Stimulated activated CD4-positive, alpha-beta T cell treated with anti-CD3 and anti-CD28 coated beads, Interleukin-1b, Interleukin-23, amount 100 ng/mL, for 1 hour (primary cell): ENCODE measurements at regions not wholly inside any gene's neighbourhood (a gene's known extent, or its start where the extent isn't known, plus 50 kb on each side); places are given as distances from the start of the nearest gene placed in this dataset.

Source experiments
- DNase-seq, 2 donors: peaks; one replicate each; pipeline ENCODE4 v3.0.0-alpha.2; 2020; ENCODE audit warnings: low read depth in 2 of 2

DNA sequence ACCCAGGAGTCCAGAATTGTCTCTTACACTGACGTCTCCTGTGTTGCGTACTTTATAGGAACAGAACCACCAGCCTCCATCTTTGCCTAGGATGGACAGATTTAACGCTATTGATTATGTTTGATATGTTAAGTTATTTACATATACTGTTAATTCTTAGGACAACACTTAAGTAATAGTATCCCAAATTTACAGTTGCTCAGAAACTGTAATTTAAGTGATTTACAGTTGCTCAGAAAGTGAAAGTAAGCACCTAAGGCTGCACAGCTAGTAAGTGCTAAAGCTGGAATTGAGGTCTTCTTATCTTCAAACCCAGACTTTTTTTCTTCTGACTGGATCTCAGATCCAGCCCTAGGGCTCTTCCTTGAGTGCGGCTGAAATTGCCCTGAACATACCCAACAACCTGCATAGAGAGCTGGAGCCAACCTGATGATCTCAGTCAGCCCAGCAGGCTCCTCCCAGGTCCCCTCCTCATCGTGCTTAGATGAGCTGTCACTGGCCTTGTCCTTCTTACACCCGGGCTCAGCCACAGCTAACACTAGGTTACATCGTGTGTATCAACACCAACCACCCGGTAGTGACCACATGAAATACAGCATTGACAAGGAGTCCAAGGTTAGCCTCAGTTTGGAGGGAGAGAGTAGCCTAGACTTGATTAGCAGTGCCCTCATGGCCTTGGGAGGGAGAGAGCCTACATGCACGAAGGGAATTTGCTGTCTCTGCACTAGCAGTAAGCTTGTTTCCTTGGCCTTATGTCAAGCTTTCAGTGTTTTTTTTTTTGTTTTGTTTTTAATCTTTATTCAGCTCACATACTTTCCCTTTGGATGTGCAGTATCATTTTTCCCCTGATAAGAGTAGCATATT lies 111.1 kb upstream of the ARHGAP5 start:
- no peak for DNase-seq

DNA sequence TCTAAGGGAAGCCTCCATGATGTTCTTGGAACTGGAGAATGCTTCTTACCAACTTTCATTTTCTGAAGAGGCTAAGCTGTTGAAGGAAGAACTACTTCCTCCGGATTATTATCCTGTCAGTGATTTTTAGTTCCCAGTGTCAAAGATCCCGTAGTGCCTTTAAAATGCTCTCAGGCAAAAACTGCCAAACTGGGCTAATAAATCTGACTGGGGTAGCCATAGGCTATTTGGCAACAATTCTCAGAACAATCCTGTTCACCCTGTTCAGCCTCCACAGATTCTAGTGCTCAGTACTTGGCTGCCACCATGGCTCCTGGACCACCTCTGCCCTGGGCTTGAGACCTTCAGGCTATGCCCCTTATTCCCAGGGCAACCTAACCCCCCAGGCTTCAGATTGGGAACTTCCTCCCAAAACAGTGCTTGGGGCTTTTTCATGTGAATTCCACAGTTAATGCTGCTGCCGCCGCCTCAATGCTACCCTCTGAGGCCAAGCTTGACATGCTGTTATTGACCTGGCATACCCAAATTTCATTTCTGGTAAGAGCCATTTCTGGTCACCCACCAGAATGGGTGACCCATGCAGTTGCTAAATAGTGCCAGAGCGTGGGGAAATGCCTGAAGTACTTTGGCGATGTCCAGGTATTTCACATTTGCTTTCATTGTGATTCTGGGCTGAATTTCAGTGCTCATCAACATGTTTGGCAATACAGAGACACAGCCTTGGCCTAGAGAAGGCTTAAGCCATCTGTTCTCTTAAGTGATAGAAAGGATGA lies 110.0 kb upstream of the ARHGAP5 start:
- no peak for DNase-seq

GRCh38 chr14:31967669-31967975 lies 109.5 kb upstream of the ARHGAP5 start:
- no peak for DNase-seq

DNA sequence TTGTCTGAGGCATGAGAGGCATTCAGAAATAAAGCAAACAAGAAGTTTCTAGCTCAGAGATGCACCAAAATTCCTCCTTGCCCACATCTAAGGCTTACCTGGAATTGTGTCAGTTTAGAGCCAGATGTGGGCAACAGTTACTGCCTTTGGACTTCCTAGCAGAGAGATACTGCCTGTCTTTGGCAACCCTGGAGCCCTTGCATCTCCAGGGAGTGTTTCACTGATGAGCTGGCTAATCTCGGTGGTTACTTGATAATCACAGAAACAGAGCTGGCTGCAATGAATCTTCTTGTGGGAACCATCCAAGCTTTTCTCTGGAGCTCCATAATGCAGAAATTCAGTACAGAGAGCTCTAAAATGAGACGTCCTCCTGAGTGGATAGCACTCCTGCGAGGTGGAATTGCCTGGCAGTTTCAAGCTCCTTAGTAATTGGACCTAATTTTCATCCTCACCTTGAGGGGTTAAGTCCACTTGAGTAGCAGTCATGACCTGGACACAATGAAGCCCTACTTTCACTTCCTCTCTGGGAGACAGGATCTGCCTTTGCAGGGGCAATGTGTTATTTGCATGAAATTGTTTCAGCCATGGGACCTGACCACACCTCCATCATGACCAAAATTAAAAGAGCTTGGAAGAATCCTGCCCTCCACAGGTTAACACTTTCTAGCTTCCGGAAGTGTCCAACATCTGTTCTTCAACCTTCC lies 108.8 kb upstream of the ARHGAP5 start:
- DNase-seq: no peak

- no peak for DNase-seq
Observed at GRCh38 chr14:31968956-31969698, 108.0 kb upstream of the ARHGAP5 start.

- DNase-seq: no peak
Observed at GRCh38 chr14:31969699-31970240, 107.3 kb upstream of the ARHGAP5 start.

DNA sequence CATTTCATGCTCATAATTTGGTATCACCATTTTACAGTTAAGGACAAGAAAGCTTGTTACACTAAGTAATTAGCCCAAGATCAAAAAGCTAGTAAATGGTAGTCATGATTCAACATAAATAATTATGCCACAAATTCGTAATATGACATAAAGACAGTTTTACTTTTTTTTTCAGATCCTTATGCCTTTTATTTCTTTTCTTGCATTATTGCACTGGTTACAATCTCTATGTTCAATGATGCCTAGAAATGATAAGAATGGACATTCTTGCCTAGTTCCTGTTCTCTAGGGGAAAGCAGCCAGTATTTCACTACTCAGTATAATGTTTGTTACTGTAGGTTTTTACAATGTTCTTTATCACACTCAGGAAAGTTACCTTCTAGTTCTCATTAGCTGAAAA lies 106.4 kb upstream of the ARHGAP5 start:
- no peak for DNase-seq

GRCh38 chr14:31971612-31972011 lies 105.5 kb upstream of the ARHGAP5 start:
- DNase-seq: no peak

DNA sequence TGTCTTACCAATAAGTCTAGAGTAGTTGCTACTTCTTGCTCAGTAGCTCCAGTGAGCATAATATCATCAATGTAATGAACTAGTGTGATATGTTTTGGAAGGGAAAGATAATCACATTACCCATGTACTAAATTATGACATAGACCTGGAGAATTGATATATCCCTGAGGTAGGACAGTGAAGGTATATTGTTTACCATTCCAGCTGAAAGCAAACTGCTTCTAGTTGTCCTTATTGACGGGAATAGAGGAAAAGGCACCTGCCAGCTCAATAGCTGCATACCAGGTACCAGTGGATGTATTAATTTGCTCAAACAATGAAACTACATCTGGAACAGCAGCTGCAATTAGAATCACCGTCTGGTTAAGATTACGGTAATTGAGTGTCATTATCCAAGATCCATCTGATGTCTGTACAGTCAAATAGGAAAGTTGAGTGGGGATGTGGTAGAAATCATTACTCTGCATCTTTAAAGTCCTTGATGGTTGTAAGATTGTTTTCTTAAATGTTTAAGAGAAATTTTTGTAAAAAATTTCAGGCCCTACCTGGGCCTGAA lies 100.0 kb upstream of the ARHGAP5 start:
- DNase-seq: no peak

GRCh38 chr14:31978423-31978822 lies 98.7 kb upstream of the ARHGAP5 start:
- DNase-seq: no peak

GRCh38 chr14:31982642-31983041 lies 94.5 kb upstream of the ARHGAP5 start:
- DNase-seq: no peak

- DNase-seq: no peak
Observed at GRCh38 chr14:31986405-31986804, 90.7 kb upstream of the ARHGAP5 start.

DNA sequence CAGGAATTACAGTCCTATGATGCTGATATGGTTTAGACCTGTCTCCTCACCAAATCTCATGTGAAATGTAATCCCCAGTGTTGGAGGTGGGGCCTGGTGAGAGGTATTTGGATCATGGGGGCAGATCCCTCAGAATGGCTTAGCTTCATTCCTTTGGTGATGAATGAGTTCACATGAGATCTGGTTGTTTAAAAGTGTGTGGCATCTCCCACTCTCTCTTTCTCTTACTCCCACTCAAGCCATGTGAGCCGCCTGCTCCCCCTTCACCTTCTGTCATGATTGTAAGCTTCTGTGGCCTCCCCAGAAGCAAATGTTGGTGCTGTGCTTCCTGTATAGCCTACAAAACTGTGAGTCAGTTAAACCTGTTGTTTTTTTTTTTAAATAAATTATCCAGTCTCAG lies 89.4 kb upstream of the ARHGAP5 start:
- no peak for DNase-seq

GRCh38 chr14:31988244-31988643 lies 88.9 kb upstream of the ARHGAP5 start:
- DNase-seq: no peak

DNA sequence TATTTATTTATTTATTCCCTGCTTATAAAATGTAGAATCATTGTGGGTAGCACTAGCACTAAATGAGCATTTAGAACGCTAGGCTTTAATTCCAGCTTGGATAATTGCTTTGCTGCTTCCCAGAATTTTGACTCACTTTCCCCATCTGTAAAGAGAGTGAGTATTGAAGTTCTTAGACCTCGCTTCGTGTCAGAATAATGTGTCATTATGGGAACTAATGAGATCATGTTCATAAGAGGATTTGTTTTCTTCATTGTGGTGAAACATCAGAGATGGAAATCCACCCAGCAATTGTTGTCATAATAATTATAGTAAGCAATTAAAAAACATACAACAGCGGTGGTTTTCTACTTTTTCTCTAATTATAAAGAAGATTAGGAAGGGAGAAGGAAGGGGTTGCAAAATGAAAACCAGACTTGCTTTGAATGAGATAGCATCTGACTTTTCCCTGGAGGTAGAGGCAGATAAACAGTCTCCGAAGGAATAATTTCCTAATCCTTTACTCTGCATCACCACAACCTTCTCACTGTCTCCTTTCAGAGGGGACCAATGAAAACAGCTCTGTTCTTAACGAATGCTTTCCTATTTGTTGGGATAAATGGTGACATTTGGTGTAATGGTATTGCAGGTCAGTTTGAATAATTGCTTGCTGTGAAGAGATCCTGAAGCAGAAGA lies 86.8 kb upstream of the ARHGAP5 start:
- DNase-seq: no peak

DNA sequence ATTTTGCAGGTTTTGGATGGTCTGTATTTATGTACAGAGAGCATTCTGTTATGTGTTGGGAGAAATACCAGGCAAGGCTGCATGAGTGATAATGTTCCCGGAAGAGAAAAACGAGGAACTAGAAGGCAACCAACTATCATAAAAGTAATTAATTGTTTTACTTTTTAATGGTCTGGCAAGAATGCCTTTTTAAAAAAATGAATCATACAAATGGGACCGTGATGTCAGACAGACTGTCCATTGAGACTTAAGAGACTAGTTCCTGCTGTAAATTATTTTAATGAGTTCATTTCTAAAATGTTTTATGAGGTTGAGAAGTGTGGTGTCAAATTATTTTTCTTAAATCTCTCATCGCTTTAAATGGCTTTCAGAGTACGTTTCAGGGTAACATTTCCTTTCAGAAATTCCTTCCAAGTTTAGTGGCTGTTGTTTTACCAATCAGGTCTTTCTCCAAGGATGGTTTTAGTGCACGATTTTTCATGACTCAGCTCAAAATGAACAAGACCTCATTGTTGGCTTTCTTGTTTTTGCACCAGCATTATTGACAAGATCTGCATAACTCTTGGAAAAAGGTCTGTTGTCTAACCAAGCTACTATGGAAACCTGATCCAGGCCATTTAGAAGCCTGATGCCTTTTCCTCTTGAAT lies 86.1 kb upstream of the ARHGAP5 start:
- no peak for DNase-seq

- no peak for DNase-seq
Observed at GRCh38 chr14:31992011-31992447, 85.1 kb upstream of the ARHGAP5 start.

GRCh38 chr14:31993521-31993951 lies 83.6 kb upstream of the ARHGAP5 start:
- DNase-seq: no peak

DNA sequence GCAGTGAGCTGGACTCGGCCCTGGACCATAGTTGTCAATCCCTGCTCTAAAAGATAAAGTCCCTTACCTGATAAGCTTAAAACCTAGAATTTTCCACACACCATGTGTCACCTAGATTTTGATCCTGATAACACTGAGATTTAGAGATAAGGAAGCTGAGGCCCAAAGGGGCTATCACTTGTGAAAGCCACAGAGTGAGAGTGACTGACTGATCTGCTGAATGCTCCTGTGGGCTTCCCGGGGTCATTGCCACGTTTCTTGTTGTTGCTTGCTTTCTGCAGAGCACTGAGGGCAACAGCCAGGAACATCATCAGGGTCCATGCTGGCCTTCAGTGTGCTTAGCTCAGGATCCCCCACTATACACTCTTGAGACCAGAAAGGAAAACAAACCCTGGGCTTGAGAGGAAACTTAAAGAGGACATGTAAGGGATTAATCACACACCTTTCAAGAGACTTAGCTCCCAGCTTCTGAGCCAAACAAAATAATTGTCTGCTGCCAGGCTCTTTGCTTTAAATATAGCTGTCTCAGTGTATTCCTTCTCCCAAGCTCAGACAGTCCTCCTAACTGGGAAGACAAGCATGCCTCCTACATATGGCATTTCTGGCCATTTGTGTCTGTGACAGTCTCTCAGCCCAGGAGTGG lies 82.6 kb upstream of the ARHGAP5 start:
- DNase-seq: no peak

DNA sequence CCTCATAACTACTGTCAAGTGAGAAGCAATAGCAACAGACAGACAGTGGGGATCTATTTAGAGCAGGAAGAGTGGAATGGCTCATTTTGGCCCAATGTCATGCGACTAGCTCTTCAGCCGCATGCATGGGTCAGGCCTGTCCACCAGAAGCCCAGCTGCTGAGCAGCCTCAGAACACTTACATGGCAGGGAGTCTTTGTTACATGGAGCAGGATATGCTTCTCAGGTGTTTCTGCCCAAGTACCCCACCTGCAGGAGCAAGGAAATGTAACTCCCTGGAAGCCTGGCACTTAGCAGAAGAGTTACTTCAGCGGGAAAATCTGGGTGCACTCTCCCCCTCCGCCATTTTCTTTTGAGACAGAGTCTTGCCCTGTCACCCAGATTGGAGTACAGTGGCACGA lies 73.5 kb upstream of the ARHGAP5 start:
- no peak for DNase-seq
